HEK293 (cell line): ENCODE measurements at regions not wholly inside any gene's neighbourhood (a gene's known extent, or its start where the extent isn't known, plus 50 kb on each side); places are given as distances from the start of the nearest gene placed in this dataset.

Source experiments
- CTCF ChIP-seq: fragments of 450-650 bp; formaldehyde crosslinking; IDR thresholded peaks from 2 replicates; pipeline ENCODE4 v1.5.1; 2016; ENCODE audit warnings: missing biosample characterization, missing genetic modification characterization
- KLF9 ChIP-seq: fragments of 450-650 bp; formaldehyde crosslinking; IDR thresholded peaks from 2 replicates; pipeline ENCODE4 v1.5.1; 2016; ENCODE audit warnings: missing biosample characterization, missing genetic modification characterization, low read depth
- TRIM28 ChIP-seq: IDR thresholded peaks from 2 replicates; pipeline ENCODE4 v1.6.1; 2011; ENCODE audit warnings: low read length, control low read depth, borderline replicate concordance

GRCh38 chr16:65959983-65960382, 406.5 kb upstream of the CDH5 start:
- TF ChIP-seq CTCF: no peak
- no peak for TF ChIP-seq TRIM28
- no peak for TF ChIP-seq KLF9 (tag by site-specific recombination)
